NOMO-1 treated with dmso at 0.1 percent for 144 hours (cell line): ENCODE measurements at regions not wholly inside any gene's neighbourhood (a gene's known extent, or its start where the extent isn't known, plus 50 kb on each side); places are given as distances from the start of the nearest gene placed in this dataset.
"Not testable (repeated sequence)": the region's sequence is repeated elsewhere in the genome, so short reads cannot be mapped to it uniquely, and the experiment has no call there.

Source experiments
- DNase-seq: peaks from one replicate; lab custom pipeline; 2025; ENCODE audit not compliant: unreplicated experiment; lab: John Stamatoyannopoulos, UW

GRCh38 chr10:23869548-23869947 lies 339.4 kb upstream of the KIAA1217 start:
- DNase-seq, result no peak

GRCh38 chr10:23869996-23870395 lies 338.9 kb upstream of the KIAA1217 start:
- no peak for DNase-seq

DNA sequence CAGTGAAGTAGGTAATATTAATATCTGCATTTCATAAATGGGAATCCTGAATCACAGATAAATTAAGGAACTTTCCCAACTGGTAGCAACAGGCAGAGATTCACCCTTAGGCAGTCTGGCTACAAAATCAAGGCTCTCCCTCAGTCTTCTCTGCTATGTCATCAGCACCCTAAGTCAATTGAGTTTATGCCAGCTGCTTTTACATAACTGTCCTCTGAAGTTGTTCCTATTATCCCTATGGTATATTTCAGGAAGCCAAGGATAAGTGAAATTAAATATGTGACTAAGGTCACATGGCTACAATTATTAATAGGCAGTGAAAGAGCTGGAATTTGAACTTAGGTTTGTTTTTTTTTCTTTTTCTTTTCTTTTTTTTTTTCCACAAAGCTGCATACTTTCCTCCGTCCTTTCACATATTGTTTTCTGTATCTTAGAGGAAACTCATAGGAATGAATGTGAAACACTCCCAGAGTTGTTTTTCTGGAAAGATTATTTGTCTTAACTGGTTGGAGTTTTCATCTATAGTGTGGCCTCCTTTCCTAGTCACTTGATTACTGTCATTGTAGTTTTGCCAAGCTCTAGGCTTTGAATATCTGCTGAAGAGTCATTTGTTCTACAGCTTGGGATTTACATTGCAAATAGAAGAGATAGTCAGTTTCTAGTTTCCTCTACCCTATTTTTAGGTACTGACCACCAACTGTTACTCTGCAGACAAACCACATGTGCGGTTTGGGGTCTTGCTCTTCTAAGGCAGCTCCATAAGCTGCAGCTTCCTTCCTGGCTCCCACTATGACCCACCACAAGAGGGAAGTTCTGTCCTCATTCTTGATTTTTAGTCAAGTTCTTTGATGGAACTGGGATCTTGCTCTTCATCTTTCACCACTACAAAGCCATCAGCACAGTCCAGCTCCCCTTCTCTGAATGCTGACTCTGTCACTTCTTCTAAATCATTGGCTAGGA lies 338.0 kb upstream of the KIAA1217 start:
- peak; percentile 88 for DNase-seq

GRCh38 chr10:23872290-23872689 lies 336.6 kb upstream of the KIAA1217 start:
- no peak for DNase-seq

GRCh38 chr10:23877791-23878320 lies 331.1 kb upstream of the KIAA1217 start:
- DNase-seq, result no peak

GRCh38 chr10:23884670-23885069 lies 324.3 kb upstream of the KIAA1217 start:
- no peak for DNase-seq

- no peak for DNase-seq
Measured at GRCh38 chr10:23885853-23886252, 323.1 kb upstream of the KIAA1217 start.

DNA sequence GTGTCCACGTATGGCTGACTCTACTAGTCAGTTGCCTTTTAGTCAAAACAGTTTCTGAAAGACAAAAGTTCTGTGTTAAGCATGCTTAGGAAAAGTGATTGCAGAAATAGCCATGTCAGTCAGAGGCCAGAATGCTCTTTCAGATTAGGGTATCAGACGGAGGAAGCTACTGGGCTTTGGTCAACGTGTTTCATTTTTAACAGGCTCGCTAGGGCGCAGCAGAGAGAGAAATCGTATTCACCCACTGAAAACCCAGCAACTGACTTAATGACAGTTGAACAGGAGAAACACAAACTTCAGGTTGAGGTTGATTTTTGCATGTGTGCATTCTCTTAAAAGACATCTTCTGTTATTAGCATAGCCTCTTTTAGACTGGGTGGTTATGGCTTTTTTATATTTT lies 322.6 kb upstream of the KIAA1217 start:
- DNase-seq, result no peak

DNA sequence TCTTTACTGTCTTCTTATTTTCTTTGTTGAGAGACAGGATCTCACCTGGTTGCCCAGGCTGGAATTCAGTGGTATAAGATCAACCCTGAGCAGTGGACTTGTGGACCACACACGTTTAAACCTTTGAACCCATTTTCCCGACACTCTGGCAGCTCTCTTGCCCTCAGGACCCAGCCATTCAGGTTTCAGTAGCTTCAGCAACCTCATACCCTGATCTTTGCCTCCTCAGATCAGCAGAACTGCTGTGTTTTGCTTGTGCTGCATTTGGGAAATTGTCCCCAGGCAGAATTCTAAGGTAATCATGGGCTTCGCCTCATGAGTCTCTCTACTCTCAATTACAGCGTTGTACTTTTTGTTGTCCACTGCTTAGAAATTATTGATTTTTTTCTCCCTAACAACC lies 317.6 kb upstream of the KIAA1217 start:
- DNase-seq, result no peak

- no peak for DNase-seq
Measured at GRCh38 chr10:23892296-23892695, 316.6 kb upstream of the KIAA1217 start.

GRCh38 chr10:23897267-23897666 lies 311.7 kb upstream of the KIAA1217 start:
- DNase-seq, result no peak

- DNase-seq, result no peak
Measured at GRCh38 chr10:23897861-23898260, 311.1 kb upstream of the KIAA1217 start.

DNA sequence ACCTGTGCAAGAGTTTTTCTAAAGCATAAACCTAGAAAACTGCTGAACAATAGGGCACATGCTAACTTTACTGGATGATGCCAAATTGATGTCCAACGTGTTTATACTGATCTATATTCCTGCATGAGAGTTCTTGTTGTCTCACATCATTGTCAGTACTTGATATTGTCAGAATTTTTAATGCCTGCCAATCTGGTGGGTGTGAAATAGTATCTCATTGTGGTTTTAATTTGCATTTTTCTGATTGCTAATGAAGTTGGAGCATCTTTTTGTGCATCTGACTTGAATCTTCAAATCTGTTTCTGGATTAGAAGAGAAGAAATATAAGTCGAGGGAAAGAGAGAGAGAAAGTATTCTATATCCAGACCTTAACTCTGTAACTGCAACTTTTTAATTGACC lies 309.8 kb upstream of the KIAA1217 start:
- no peak for DNase-seq

DNA sequence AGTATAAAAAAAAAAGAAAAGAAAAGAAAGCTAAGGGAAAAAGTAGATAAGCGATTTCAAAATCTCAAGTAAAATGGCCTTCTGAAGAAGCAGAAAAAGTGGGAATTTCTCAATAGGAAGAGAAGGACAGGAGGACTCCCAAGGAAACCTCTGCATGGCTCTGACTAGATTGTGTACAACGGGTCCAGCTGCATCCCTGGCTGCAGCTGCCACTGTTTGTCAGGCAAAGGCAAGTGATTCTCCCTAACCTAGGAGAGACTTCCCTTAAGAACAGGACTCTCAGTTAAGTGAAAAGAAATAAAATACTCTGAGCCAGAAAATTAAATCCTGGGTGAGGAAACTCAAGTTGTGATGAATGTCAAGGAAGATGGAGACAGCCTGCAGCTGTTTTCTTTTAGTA lies 298.6 kb upstream of the KIAA1217 start:
- DNase-seq, result no peak

DNA sequence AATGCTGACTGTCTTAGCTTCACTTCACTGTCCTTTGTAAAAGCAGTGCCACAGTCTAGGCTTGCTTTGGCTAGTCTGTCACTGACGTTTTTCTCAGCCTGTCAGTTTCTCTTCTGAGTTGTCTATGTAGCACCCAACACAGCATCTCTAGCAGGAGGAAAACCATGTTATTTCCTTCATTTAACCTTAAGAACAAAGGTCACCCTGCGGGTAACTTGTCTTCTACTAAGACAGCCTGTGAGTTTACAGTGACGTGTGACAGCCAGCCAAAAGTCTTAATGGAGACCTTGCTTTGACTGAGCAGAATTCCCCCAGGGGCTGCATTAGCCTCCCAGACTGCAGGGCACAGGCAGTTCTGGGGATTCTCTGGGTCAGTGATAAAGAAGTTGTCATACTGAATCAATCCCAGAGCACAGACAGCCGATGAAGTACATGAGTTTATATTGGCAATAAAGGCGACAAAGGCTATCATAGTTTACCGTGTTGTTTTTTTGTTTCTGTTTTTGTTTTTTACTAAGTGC lies 296.0 kb upstream of the KIAA1217 start:
- no peak for DNase-seq

GRCh38 chr10:23914641-23915040 lies 294.3 kb upstream of the KIAA1217 start:
- no peak for DNase-seq

- DNase-seq, result no peak
Measured at GRCh38 chr10:23917251-23917840, 291.6 kb upstream of the KIAA1217 start.

GRCh38 chr10:23918090-23918723 lies 290.7 kb upstream of the KIAA1217 start:
- no peak for DNase-seq

GRCh38 chr10:23918839-23919238 lies 290.1 kb upstream of the KIAA1217 start:
- DNase-seq, result no peak

DNA sequence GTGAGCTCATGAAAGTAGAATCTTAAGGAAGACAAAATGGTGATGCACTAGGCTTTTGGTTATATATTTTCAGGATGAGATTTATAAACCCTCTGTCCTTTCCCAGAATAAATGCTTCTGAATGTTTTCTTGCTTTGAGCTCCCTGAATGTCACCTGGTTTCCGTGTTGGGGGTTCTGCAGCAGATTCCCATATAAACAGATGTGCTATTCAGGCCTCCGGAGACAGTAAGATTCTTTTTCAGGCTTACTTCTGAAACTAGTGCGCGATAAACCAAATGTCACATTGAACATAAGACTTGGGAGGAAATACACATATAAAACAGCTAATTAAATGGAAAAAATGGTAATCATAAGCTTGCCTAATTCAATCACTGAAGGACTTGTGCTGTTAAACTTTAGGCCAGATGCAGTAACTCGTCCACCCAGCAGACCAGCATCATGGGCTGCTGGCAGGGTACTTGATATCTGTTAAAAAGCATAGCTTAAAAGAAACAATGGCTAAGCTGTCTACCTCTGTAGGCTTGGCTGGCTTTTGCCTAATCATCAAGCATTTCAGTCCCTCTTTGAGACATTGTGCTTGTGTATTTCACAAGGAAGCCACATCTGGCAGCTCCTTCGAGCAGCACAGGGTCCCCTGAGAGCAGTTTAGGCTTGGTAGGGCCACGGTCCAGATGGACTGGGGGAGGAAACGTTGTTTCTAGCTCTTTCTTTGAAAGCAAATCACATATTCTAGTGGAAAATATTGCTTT lies 281.2 kb upstream of the KIAA1217 start:
- DNase-seq, result no peak

GRCh38 chr10:23934023-23934422 lies 274.9 kb upstream of the KIAA1217 start:
- not testable (repeated sequence) for DNase-seq
